ENCODE measurements at regions not wholly inside any gene's neighbourhood (a gene's known extent, or its start where the extent isn't known, plus 50 kb on each side); places are given as distances from the start of the nearest gene placed in this dataset.

GRCh38 chr2:196433116-196433515 is 206.4 kb upstream of the CCDC150 start:
- TF ChIP-seq CTCF (IDR thresholded peaks at IDR 0.05; ENCODE audit: low read depth, low read length, poor library complexity, severe bottlenecking), result no peak
- TF ChIP-seq EZH2phosphoT487 (IDR thresholded peaks at IDR 0.05; ENCODE audit: borderline replicate concordance, low read length), result no peak

Measured in DOHH2 (cell line).